Ishikawa (cell line): ENCODE measurements at regions not wholly inside any gene's neighbourhood (a gene's known extent, or its start where the extent isn't known, plus 50 kb on each side); places are given as distances from the start of the nearest gene placed in this dataset.

Experiments used
- CEBPB ChIP-seq: IDR thresholded peaks from 2 replicates; pipeline ENCODE4 v1.6.1; 2012
- CREB1 ChIP-seq: IDR thresholded peaks from 2 replicates; pipeline ENCODE4 v1.6.1; 2012; ENCODE audit warnings: low read depth
- EGR1 ChIP-seq: IDR thresholded peaks from 2 replicates; pipeline ENCODE4 v1.6.1; 2012
- EP300 ChIP-seq: IDR thresholded peaks from 2 replicates; pipeline ENCODE4 v1.6.1; 2012; ENCODE audit warnings: borderline replicate concordance
- FOXM1 ChIP-seq: IDR thresholded peaks from 2 replicates; pipeline ENCODE4 v1.6.1; 2012; ENCODE audit warnings: low read depth, borderline replicate concordance
- NFIC ChIP-seq: IDR thresholded peaks from 2 replicates; pipeline ENCODE4 v1.6.1; 2012
- RAD21 ChIP-seq: IDR thresholded peaks from 2 replicates; pipeline ENCODE4 v1.6.1; 2012; ENCODE audit warnings: low read depth
- TAF1 ChIP-seq: IDR thresholded peaks from 2 replicates; pipeline ENCODE4 v1.6.1; 2012; ENCODE audit warnings: low read depth, mild to moderate bottlenecking
- TEAD4 ChIP-seq: IDR thresholded peaks from 2 replicates; pipeline ENCODE4 v1.6.1; 2012
- YY1 ChIP-seq: IDR thresholded peaks from 2 replicates; pipeline ENCODE4 v1.6.1; 2012; ENCODE audit warnings: low read depth
- TF ChIP-seq, protein P1 (sequence below): IDR thresholded peaks from 2 replicates; pipeline ENCODE4 v1.6.1; 2012
- TF ChIP-seq, protein P2 (sequence below): IDR thresholded peaks from 2 replicates; pipeline ENCODE4 v1.6.1; 2012; ENCODE audit warnings: low read depth, mild to moderate bottlenecking

DNA sequence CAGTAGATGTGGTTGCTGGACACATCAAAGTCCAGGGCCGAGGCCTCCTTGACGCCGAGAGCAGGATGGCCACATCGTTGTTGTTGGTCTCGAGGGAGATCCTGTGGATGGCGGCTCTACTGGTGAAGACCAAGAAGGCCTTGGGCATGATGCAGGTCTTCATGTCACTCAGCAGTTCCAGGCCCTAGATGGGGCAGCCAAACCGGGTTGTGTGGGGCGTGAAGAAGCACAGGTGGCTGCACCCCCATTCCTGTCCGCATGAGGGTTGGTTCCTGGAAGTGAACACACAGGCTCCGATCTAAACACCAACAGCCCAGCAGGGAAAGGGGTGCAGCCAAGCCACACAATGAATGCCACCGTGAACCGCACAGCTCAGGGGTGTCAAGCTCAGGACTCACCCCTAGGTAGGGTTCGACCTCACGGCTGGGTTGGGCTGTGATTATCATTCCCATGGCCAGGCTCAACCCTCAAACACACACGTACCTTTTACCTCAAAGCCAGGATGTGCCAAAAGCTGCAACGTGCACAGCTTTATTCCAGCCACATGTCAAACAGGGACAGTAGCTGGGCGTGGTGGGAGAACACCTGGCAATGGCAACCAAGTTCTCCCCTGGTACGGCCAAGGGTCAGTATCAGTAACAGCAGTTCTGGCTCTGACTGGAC, 132.3 kb downstream of the CRYBB2 start:
- TF ChIP-seq EP300 (no peak), EGR1 (no peak), CEBPB (no peak), FOXM1 (no peak), CREB1 (no peak), RAD21 (no peak), TAF1 (no peak), NFIC (no peak), YY1 (no peak), TEAD4 (no peak)
- TF ChIP-seq, protein P1, sequence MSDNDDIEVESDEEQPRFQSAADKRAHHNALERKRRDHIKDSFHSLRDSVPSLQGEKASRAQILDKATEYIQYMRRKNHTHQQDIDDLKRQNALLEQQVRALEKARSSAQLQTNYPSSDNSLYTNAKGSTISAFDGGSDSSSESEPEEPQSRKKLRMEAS: no peak
- TF ChIP-seq, protein P2, sequence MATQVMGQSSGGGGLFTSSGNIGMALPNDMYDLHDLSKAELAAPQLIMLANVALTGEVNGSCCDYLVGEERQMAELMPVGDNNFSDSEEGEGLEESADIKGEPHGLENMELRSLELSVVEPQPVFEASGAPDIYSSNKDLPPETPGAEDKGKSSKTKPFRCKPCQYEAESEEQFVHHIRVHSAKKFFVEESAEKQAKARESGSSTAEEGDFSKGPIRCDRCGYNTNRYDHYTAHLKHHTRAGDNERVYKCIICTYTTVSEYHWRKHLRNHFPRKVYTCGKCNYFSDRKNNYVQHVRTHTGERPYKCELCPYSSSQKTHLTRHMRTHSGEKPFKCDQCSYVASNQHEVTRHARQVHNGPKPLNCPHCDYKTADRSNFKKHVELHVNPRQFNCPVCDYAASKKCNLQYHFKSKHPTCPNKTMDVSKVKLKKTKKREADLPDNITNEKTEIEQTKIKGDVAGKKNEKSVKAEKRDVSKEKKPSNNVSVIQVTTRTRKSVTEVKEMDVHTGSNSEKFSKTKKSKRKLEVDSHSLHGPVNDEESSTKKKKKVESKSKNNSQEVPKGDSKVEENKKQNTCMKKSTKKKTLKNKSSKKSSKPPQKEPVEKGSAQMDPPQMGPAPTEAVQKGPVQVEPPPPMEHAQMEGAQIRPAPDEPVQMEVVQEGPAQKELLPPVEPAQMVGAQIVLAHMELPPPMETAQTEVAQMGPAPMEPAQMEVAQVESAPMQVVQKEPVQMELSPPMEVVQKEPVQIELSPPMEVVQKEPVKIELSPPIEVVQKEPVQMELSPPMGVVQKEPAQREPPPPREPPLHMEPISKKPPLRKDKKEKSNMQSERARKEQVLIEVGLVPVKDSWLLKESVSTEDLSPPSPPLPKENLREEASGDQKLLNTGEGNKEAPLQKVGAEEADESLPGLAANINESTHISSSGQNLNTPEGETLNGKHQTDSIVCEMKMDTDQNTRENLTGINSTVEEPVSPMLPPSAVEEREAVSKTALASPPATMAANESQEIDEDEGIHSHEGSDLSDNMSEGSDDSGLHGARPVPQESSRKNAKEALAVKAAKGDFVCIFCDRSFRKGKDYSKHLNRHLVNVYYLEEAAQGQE: no peak
